Neuronal stem cell (in vitro differentiated cells): ENCODE measurements at regions not wholly inside any gene's neighbourhood (a gene's known extent, or its start where the extent isn't known, plus 50 kb on each side); places are given as distances from the start of the nearest gene placed in this dataset.

Experiments
- DNase-seq: peaks from one replicate; pipeline ENCODE4 v3.0.0-alpha.2; 2013; ENCODE audit warnings: low spot score
- H2AFZ ChIP-seq: one replicate; pipeline ENCODE4 v1.6.1; 2013; ENCODE audit warnings: mild to moderate bottlenecking, low read length, inconsistent platforms
- H2AK5ac ChIP-seq: 2 replicates; pipeline ENCODE4 v1.6.1; 2013; ENCODE audit warnings: low read depth, mild to moderate bottlenecking, inconsistent platforms, low read length, moderate library complexity, mixed read lengths
- H2BK120ac ChIP-seq: 2 replicates; pipeline ENCODE4 v1.6.1; 2013; ENCODE audit warnings: low read depth, mild to moderate bottlenecking, inconsistent platforms, low read length, moderate library complexity, mixed read lengths
- H2BK12ac ChIP-seq: one replicate; pipeline ENCODE4 v1.6.1; 2013; ENCODE audit warnings: low read length, inconsistent platforms
- H2BK15ac ChIP-seq: 2 replicates; pipeline ENCODE4 v1.6.1; 2013; ENCODE audit warnings: mild to moderate bottlenecking, low read length, inconsistent platforms, mixed read lengths
- H2BK5ac ChIP-seq: one replicate; pipeline ENCODE4 v1.6.1; 2013; ENCODE audit warnings: inconsistent platforms, mild to moderate bottlenecking, low read length, moderate library complexity
- H3K14ac ChIP-seq: one replicate; pipeline ENCODE4 v1.6.1; 2013; ENCODE audit warnings: low read length, inconsistent platforms
- H3K18ac ChIP-seq: 2 replicates; pipeline ENCODE4 v1.6.1; 2013; ENCODE audit warnings: low read length, inconsistent platforms
- H3K23ac ChIP-seq: 2 replicates; pipeline ENCODE4 v1.6.1; 2013; ENCODE audit warnings: low read depth, mild to moderate bottlenecking, mixed read lengths, low read length, inconsistent platforms; ENCODE audit not compliant: poor library complexity
- H3K27ac ChIP-seq: replicated peaks from 3 replicates; pipeline ENCODE4 v1.5.1; 2013; ENCODE audit warnings: low read length, inconsistent platforms
- H3K27me3 ChIP-seq, 3 experiments: 2 replicates each; pipeline ENCODE4 v1.6.1; 2013; ENCODE audit warnings: low read length in 3 of 3, mild to moderate bottlenecking in 2 of 3, inconsistent platforms in 1 of 3, low read depth in 1 of 3, mixed read lengths in 1 of 3, moderate library complexity in 1 of 3; ENCODE audit not compliant: control insufficient read depth in 3 of 3, insufficient read depth in 3 of 3
- H3K36me3 ChIP-seq, 2 donors: replicated peaks in 1 of 2; 2 replicates each; pipeline ENCODE4 v1.6.1; 2013; ENCODE audit warnings: low read length in 2 of 2; ENCODE audit not compliant: control insufficient read depth in 2 of 2, insufficient read depth in 2 of 2
- H3K4ac ChIP-seq: 2 replicates; pipeline ENCODE4 v1.6.1; 2013; ENCODE audit warnings: inconsistent platforms, mild to moderate bottlenecking, low read length, moderate library complexity
- H3K4me1 ChIP-seq, 2 donors: 1 replicate in 1 of 2; 2 replicates in 1 of 2; pipeline ENCODE4 v1.6.1; 2013; ENCODE audit warnings: low read length in 2 of 2, low read depth in 1 of 2; ENCODE audit not compliant: control insufficient read depth in 2 of 2, insufficient read depth in 1 of 2
- H3K4me2 ChIP-seq: one replicate; pipeline ENCODE4 v1.6.1; 2013; ENCODE audit warnings: mild to moderate bottlenecking, low read length, inconsistent platforms; ENCODE audit not compliant: insufficient read depth, poor library complexity, severe bottlenecking
- H3K4me3 ChIP-seq, 2 donors: 2 replicates each; pipeline ENCODE4 v1.5.1; 2013; ENCODE audit warnings: low read length in 2 of 2, mild to moderate bottlenecking in 2 of 2, inconsistent platforms in 1 of 2, moderate library complexity in 1 of 2
- H3K79me1 ChIP-seq: one replicate; pipeline ENCODE4 v1.6.1; 2013; ENCODE audit warnings: low read depth, mild to moderate bottlenecking, inconsistent platforms, low read length, moderate library complexity
- H3K9ac ChIP-seq: one replicate; pipeline ENCODE4 v1.6.1; 2013; ENCODE audit warnings: mild to moderate bottlenecking, low read depth, low read length, inconsistent platforms; ENCODE audit not compliant: poor library complexity
- H3K9me3 ChIP-seq, 2 donors: replicated peaks in 1 of 2; 2 replicates each; pipeline versions ENCODE3 to v1.6.1; 2013; ENCODE audit warnings: low read length in 2 of 2, mild to moderate bottlenecking in 2 of 2, inconsistent platforms in 1 of 2, low read depth in 1 of 2, mixed read lengths in 1 of 2, moderate library complexity in 1 of 2; ENCODE audit not compliant: control insufficient read depth in 2 of 2, insufficient read depth in 1 of 2
- H4K8ac ChIP-seq: one replicate; pipeline ENCODE4 v1.6.1; 2013; ENCODE audit warnings: low read depth, mild to moderate bottlenecking, inconsistent platforms, low read length, moderate library complexity
- H4K91ac ChIP-seq: one replicate; pipeline ENCODE4 v1.6.1; 2013; ENCODE audit warnings: low read length, low read depth, mild to moderate bottlenecking, inconsistent platforms; ENCODE audit not compliant: poor library complexity
- WGBS, 2 donors: extraction: QIAGEN DNeasy Blood & Tissue Kit; methylation state at CpG; one replicate each; pipeline ENCODE4 v1.1.7; 2013; ENCODE audit warnings: missing lambda C conversion rate in 2 of 2, mixed read lengths in 1 of 2; ENCODE audit not compliant: insufficient read length in 2 of 2, insufficient replicate concordance in 1 of 2; ENCODE audit errors: extremely low coverage in 2 of 2; 5-methylcytosine and 5-hydroxymethylcytosine counted together

- Histone ChIP-seq H3K79me1 (no peaks in the 10 kb centered on the region), H3K23ac (no peak overlapping the region), H4K91ac (no peak overlapping the region)
These were observed 214.0 kb upstream of the BTG1 start for GRCh38 chr12:92359581-92360209.

GRCh38 chr12:92357584-92358261 is 212.1 kb upstream of the BTG1 start:
- H3K27me3 ChIP-seq: no peaks in the 10 kb centered on the region
- no peak overlapping the region for H3K4ac ChIP-seq
- H2BK5ac ChIP-seq: no peak overlapping the region
- no peak for DNase-seq
- no peak overlapping the region for H3K27ac ChIP-seq
- peaks cover 0 to 5% of the 10 kb centered on the region in 2 donors for H3K4me1 ChIP-seq
- no peak overlapping the region for H3K23ac ChIP-seq
- no peak overlapping the region for H4K8ac ChIP-seq
- H3K14ac ChIP-seq: no peak overlapping the region
- H2BK12ac ChIP-seq: no peak overlapping the region
- no peak overlapping the region for H2BK120ac ChIP-seq
- no peak overlapping the region for H2BK15ac ChIP-seq
- H3K9me3 ChIP-seq: peaks cover 0 to 5% of the 10 kb centered on the region in 2 donors
- H3K4me3 ChIP-seq: no peak overlapping the region
- H2AK5ac ChIP-seq: no peak overlapping the region
- H3K36me3 ChIP-seq: no peaks in the 10 kb centered on the region
- no CpG with 5 or more reads among the region's 5 CpGs for WGBS, 2 donors
- H3K79me1 ChIP-seq: no peaks in the 10 kb centered on the region
- H4K91ac ChIP-seq: no peak overlapping the region
- no peak overlapping the region for H3K9ac ChIP-seq
- no peak overlapping the region for H2AFZ ChIP-seq
- H3K4me2 ChIP-seq: no peak overlapping the region
- no peak overlapping the region for H3K18ac ChIP-seq

More at GRCh38 chr12:92359581-92360209, 214.0 kb upstream of the BTG1 start:
- Histone ChIP-seq H2BK15ac (no peak overlapping the region), H3K9ac (no peak overlapping the region), H2BK12ac (no peak overlapping the region), H3K14ac (no peak overlapping the region), H2AFZ (no peak overlapping the region), H2BK120ac (no peak overlapping the region), H3K4me2 (no peak overlapping the region), H2BK5ac (no peak overlapping the region), H4K8ac (no peak overlapping the region), H3K27ac (no peak overlapping the region), H3K18ac (no peak overlapping the region), H3K27me3 (no peaks in the 10 kb centered on the region), H3K4me3 (no peak overlapping the region), H3K36me3 (no peaks in the 10 kb centered on the region), H3K9me3 (peaks cover 0 to 5% of the 10 kb centered on the region in 2 donors), H3K4me1 (peaks cover 3 to 18% of the 10 kb centered on the region in 2 donors), H3K4ac (no peak overlapping the region), H2AK5ac (no peak overlapping the region)
- no CpG with 5 or more reads among the region's 2 CpGs for WGBS, 2 donors
- DNase-seq: no peak

GRCh38 chr12:92356425-92356824 is 210.8 kb upstream of the BTG1 start:
- Histone ChIP-seq H3K9ac (no peak overlapping the region), H4K8ac (no peak overlapping the region), H2AK5ac (no peak overlapping the region), H3K4me3 (no peak overlapping the region), H3K23ac (no peak overlapping the region), H2BK5ac (no peak overlapping the region), H4K91ac (no peak overlapping the region), H3K36me3 (no peaks in the 10 kb centered on the region), H3K18ac (no peak overlapping the region), H3K27ac (no peak overlapping the region), H3K27me3 (no peaks in the 10 kb centered on the region), H2AFZ (no peak overlapping the region), H3K4me1 (no peaks in the 10 kb centered on the region), H2BK12ac (no peak overlapping the region), H3K14ac (no peak overlapping the region), H2BK120ac (no peak overlapping the region), H3K79me1 (no peaks in the 10 kb centered on the region), H2BK15ac (no peak overlapping the region), H3K4ac (no peak overlapping the region), H3K4me2 (no peak overlapping the region), H3K9me3 (peaks cover 0 to 5% of the 10 kb centered on the region in 2 donors)
- no CpG with 5 or more reads among the region's 2 CpGs for WGBS, 2 donors
- DNase-seq: no peak

GRCh38 chr12:92349635-92350034 is 204.0 kb upstream of the BTG1 start:
- H3K9me3 ChIP-seq: peaks cover 2 to 4% of the 10 kb centered on the region in 2 donors
- H2AK5ac ChIP-seq: no peak overlapping the region
- no peak overlapping the region for H3K14ac ChIP-seq
- DNase-seq: no peak
- H3K36me3 ChIP-seq: no peaks in the 10 kb centered on the region
- no peak overlapping the region for H3K4me2 ChIP-seq
- no peaks in the 10 kb centered on the region for H3K27me3 ChIP-seq
- no peak overlapping the region for H2BK15ac ChIP-seq
- H2BK12ac ChIP-seq: no peak overlapping the region
- H3K23ac ChIP-seq: no peak overlapping the region
- no peaks in the 10 kb centered on the region for H3K79me1 ChIP-seq
- no peak overlapping the region for H4K91ac ChIP-seq
- H4K8ac ChIP-seq: no peak overlapping the region
- H3K9ac ChIP-seq: no peak overlapping the region
- H2BK120ac ChIP-seq: no peak overlapping the region
- H3K27ac ChIP-seq: no peak overlapping the region
- H3K4me3 ChIP-seq: no peak overlapping the region
- no CpG with 5 or more reads among the region's 1 CpG for WGBS, 2 donors
- no peak overlapping the region for H3K18ac ChIP-seq
- H2AFZ ChIP-seq: no peak overlapping the region
- no peak overlapping the region for H2BK5ac ChIP-seq
- no peaks in the 10 kb centered on the region for H3K4me1 ChIP-seq
- H3K4ac ChIP-seq: no peak overlapping the region
